ENCODE measurements at regions not wholly inside any gene's neighbourhood (a gene's known extent, or its start where the extent isn't known, plus 50 kb on each side); places are given as distances from the start of the nearest gene placed in this dataset.

GRCh38 chr3:137343283-137343682 lies 385.5 kb downstream of the IL20RB start:
- TF ChIP-seq CTCF (IDR thresholded peaks at IDR 0.05; ENCODE audit: poor library complexity, severe bottlenecking) (no peak), RAD21 (conservative IDR thresholded peaks at IDR 0.05) (no peak), REST (IDR thresholded peaks at IDR 0.05; ENCODE audit: borderline replicate concordance) (no peak), EZH2 (IDR thresholded peaks at IDR 0.05; ENCODE audit: borderline replicate concordance, insufficient read depth, low read length, poor library complexity, severe bottlenecking) (no peak), POLR2AphosphoS5 (IDR thresholded peaks at IDR 0.05) (no peak), EP300 (conservative IDR thresholded peaks at IDR 0.05; ENCODE audit: poor library complexity, severe bottlenecking) (no peak), MXI1 (conservative IDR thresholded peaks at IDR 0.05; ENCODE audit: poor library complexity, severe bottlenecking) (no peak)

Data from neural cell (in vitro differentiated cells).